Activated T-helper 1 cell treated with anti-CD3 and anti-CD28 coated beads, Interleukin-12 subunit alpha, Interleukin-12 subunit beta, Interleukin-2, Interleukin-4 antibody, amounts not matched to agents 30 ng/mL and 10 ng/mL and 1 ng/mL, durations not matched to agents 14 hours and 24 hours and 36 hours (primary cell): ENCODE measurements at regions not wholly inside any gene's neighbourhood (a gene's known extent, or its start where the extent isn't known, plus 50 kb on each side); places are given as distances from the start of the nearest gene placed in this dataset.
A peak's percentile ranks its signal among the peaks of the same experiment; 100 is the strongest.

Experiments used
- DNase-seq: peaks from one replicate; pipeline ENCODE4 v3.0.0; 2021; ENCODE audit warnings: low spot score
- H3K27ac Mint-ChIP-seq: one replicate; pipeline ENCODE4 v1.8.0; 2021; ENCODE audit warnings: mild to moderate bottlenecking, mixed read lengths
- H3K27me3 Mint-ChIP-seq: one replicate; pipeline ENCODE4 v1.8.0; 2022; ENCODE audit warnings: mild to moderate bottlenecking, moderate library complexity, mixed read lengths; ENCODE audit not compliant: insufficient read depth
- H3K36me3 Mint-ChIP-seq: one replicate; pipeline ENCODE4 v1.8.0; 2021; ENCODE audit warnings: low read depth, mixed read lengths
- H3K4me1 Mint-ChIP-seq: one replicate; pipeline ENCODE4 v1.8.0; 2021; ENCODE audit warnings: low read depth, mixed read lengths
- H3K4me3 Mint-ChIP-seq: one replicate; pipeline ENCODE4 v1.8.0; 2021; ENCODE audit warnings: mild to moderate bottlenecking, moderate library complexity, mixed read lengths
- H3K9me3 Mint-ChIP-seq: one replicate; pipeline ENCODE4 v1.8.0; 2021; ENCODE audit warnings: mixed read lengths
- intact Hi-C: fragments of 100-400 bp; cut with micrococcal nuclease; formaldehyde crosslinking; loops from one replicate; pipeline ENCODE4 v1.15.1; 2024

GRCh38 chr2:217680381-217680780, 322.4 kb downstream of the TNS1 start:
- intact Hi-C loops: no loop called here

GRCh38 chr2:217673627-217674026, 329.2 kb downstream of the TNS1 start:
- Mint-ChIP-seq H3K36me3 (no peaks in the 10 kb centered on the region), H3K9me3 (peaks cover 9% of the 10 kb centered on the region), H3K4me3 (no peak overlapping the region), H3K27me3 (peaks cover 2% of the 10 kb centered on the region), H3K27ac (no peak overlapping the region), H3K4me1 (no peaks in the 10 kb centered on the region)
- intact Hi-C loops: no loop called here
- DNase-seq: no peak

More at GRCh38 chr2:217680381-217680780, 322.4 kb downstream of the TNS1 start:
- H3K4me3 Mint-ChIP-seq: no peak overlapping the region
- H3K27ac Mint-ChIP-seq: no peak overlapping the region
- no peaks in the 10 kb centered on the region for H3K36me3 Mint-ChIP-seq
- DNase-seq: no peak
- peaks cover 2% of the 10 kb centered on the region for H3K27me3 Mint-ChIP-seq
- H3K4me1 Mint-ChIP-seq: no peaks in the 10 kb centered on the region
- peaks cover 10% of the 10 kb centered on the region for H3K9me3 Mint-ChIP-seq

- intact Hi-C loops: no loop called here
- Mint-ChIP-seq H3K4me1 (no peaks in the 10 kb centered on the region), H3K27me3 (peaks cover 2% of the 10 kb centered on the region), H3K4me3 (no peak overlapping the region), H3K27ac (no peak overlapping the region), H3K9me3 (peaks cover 7% of the 10 kb centered on the region), H3K36me3 (no peaks in the 10 kb centered on the region)
- DNase-seq: no peak
Measured at GRCh38 chr2:217672472-217672871, 330.3 kb downstream of the TNS1 start.

GRCh38 chr2:217671871-217672270, 330.9 kb downstream of the TNS1 start:
- Mint-ChIP-seq H3K36me3 (no peaks in the 10 kb centered on the region), H3K27me3 (peaks cover 2% of the 10 kb centered on the region), H3K4me1 (no peaks in the 10 kb centered on the region), H3K27ac (no peak overlapping the region), H3K9me3 (peaks cover 3% of the 10 kb centered on the region), H3K4me3 (no peak overlapping the region)
- DNase-seq: no peak
- intact Hi-C loops: no loop called here

GRCh38 chr2:217671075-217671474, 331.7 kb downstream of the TNS1 start:
- Mint-ChIP-seq H3K4me1 (no peaks in the 10 kb centered on the region), H3K36me3 (no peaks in the 10 kb centered on the region), H3K27me3 (peaks cover 2% of the 10 kb centered on the region), H3K27ac (no peak overlapping the region), H3K4me3 (no peak overlapping the region), H3K9me3 (peaks cover 3% of the 10 kb centered on the region)
- no peak for DNase-seq
- intact Hi-C loops: no loop called here

- Mint-ChIP-seq H3K9me3 (peaks cover 3% of the 10 kb centered on the region), H3K4me3 (no peak overlapping the region), H3K36me3 (no peaks in the 10 kb centered on the region), H3K27me3 (no peaks in the 10 kb centered on the region), H3K27ac (no peak overlapping the region), H3K4me1 (no peaks in the 10 kb centered on the region)
- no peak for DNase-seq
- intact Hi-C loops: no loop called here
Measured at GRCh38 chr2:217669831-217670230, 333.0 kb downstream of the TNS1 start.

GRCh38 chr2:217667512-217667911, 335.3 kb downstream of the TNS1 start:
- H3K4me1 Mint-ChIP-seq: peaks cover 5% of the 10 kb centered on the region
- no peaks in the 10 kb centered on the region for H3K36me3 Mint-ChIP-seq
- DNase-seq: no peak
- no peaks in the 10 kb centered on the region for H3K27me3 Mint-ChIP-seq
- no peaks in the 10 kb centered on the region for H3K9me3 Mint-ChIP-seq
- no peak overlapping the region for H3K27ac Mint-ChIP-seq
- intact Hi-C loops: no loop called here
- H3K4me3 Mint-ChIP-seq: no peak overlapping the region

- no peak overlapping the region for H3K4me3 Mint-ChIP-seq
- peaks cover 5% of the 10 kb centered on the region for H3K4me1 Mint-ChIP-seq
- H3K9me3 Mint-ChIP-seq: no peaks in the 10 kb centered on the region
- intact Hi-C loops: no loop called here
- no peak for DNase-seq
- no peaks in the 10 kb centered on the region for H3K36me3 Mint-ChIP-seq
- H3K27me3 Mint-ChIP-seq: no peaks in the 10 kb centered on the region
- H3K27ac Mint-ChIP-seq: no peak overlapping the region
Measured at GRCh38 chr2:217667035-217667434, 335.8 kb downstream of the TNS1 start.

- Mint-ChIP-seq H3K9me3 (no peaks in the 10 kb centered on the region), H3K4me1 (peaks cover 5% of the 10 kb centered on the region), H3K36me3 (no peaks in the 10 kb centered on the region), H3K27me3 (no peaks in the 10 kb centered on the region), H3K27ac (no peak overlapping the region), H3K4me3 (no peak overlapping the region)
- intact Hi-C loops: no loop called here
- no peak for DNase-seq
Measured at GRCh38 chr2:217666338-217666737, 336.5 kb downstream of the TNS1 start.

GRCh38 chr2:217664761-217665160, 338.0 kb downstream of the TNS1 start:
- DNase-seq: no peak
- H3K9me3 Mint-ChIP-seq: no peaks in the 10 kb centered on the region
- no peaks in the 10 kb centered on the region for H3K27me3 Mint-ChIP-seq
- no peaks in the 10 kb centered on the region for H3K36me3 Mint-ChIP-seq
- intact Hi-C loops: no loop called here
- H3K27ac Mint-ChIP-seq: no peak overlapping the region
- H3K4me3 Mint-ChIP-seq: no peak overlapping the region
- peaks cover 17% of the 10 kb centered on the region for H3K4me1 Mint-ChIP-seq

- no peaks in the 10 kb centered on the region for H3K9me3 Mint-ChIP-seq
- intact Hi-C loops: no loop called here
- H3K27ac Mint-ChIP-seq: no peak overlapping the region
- H3K4me1 Mint-ChIP-seq: peaks cover 17% of the 10 kb centered on the region
- H3K27me3 Mint-ChIP-seq: no peaks in the 10 kb centered on the region
- no peak for DNase-seq
- no peaks in the 10 kb centered on the region for H3K36me3 Mint-ChIP-seq
- no peak overlapping the region for H3K4me3 Mint-ChIP-seq
Measured at GRCh38 chr2:217662984-217663602, 339.7 kb downstream of the TNS1 start.

GRCh38 chr2:217661378-217661777, 341.4 kb downstream of the TNS1 start:
- Mint-ChIP-seq H3K27ac (no peak overlapping the region), H3K4me3 (no peak overlapping the region), H3K36me3 (no peaks in the 10 kb centered on the region), H3K27me3 (no peaks in the 10 kb centered on the region), H3K4me1 (peaks cover 20% of the 10 kb centered on the region), H3K9me3 (no peaks in the 10 kb centered on the region)
- intact Hi-C loops: no loop called here
- DNase-seq: no peak

- intact Hi-C loops: no loop called here
- peak overlapping the region; percentile 13 for H3K27ac Mint-ChIP-seq
Measured at GRCh38 chr2:217660423-217660822, 342.4 kb downstream of the TNS1 start.

GRCh38 chr2:217658806-217659205, 344.0 kb downstream of the TNS1 start:
- intact Hi-C loops: no loop called here
- no peaks in the 10 kb centered on the region for H3K36me3 Mint-ChIP-seq
- peaks cover 21% of the 10 kb centered on the region for H3K4me1 Mint-ChIP-seq
- H3K27ac Mint-ChIP-seq: no peak overlapping the region
- H3K4me3 Mint-ChIP-seq: no peak overlapping the region
- DNase-seq: no peak
- no peaks in the 10 kb centered on the region for H3K27me3 Mint-ChIP-seq
- H3K9me3 Mint-ChIP-seq: no peaks in the 10 kb centered on the region

More at GRCh38 chr2:217660423-217660822, 342.4 kb downstream of the TNS1 start:
- Mint-ChIP-seq H3K4me1 (peaks cover 21% of the 10 kb centered on the region), H3K27me3 (no peaks in the 10 kb centered on the region), H3K36me3 (no peaks in the 10 kb centered on the region), H3K9me3 (no peaks in the 10 kb centered on the region), H3K4me3 (no peak overlapping the region)
- DNase-seq: no peak
